SK-N-SH treated with all-trans-retinoic acid at 6 μM for 48 hours (cell line): ENCODE measurements at regions not wholly inside any gene's neighbourhood (a gene's known extent, or its start where the extent isn't known, plus 50 kb on each side); places are given as distances from the start of the nearest gene placed in this dataset.

Experiments used
- ATAC-seq: fragments of 200-7000 bp; cut with Tn5 transposase; 3 replicates; pipeline ENCODE4 v1.9.1; 2020; ENCODE audit warnings: mild to moderate bottlenecking, moderate library complexity
- ARNTL ChIP-seq: fragments of 450-650 bp; formaldehyde crosslinking; IDR thresholded peaks from 2 replicates; pipeline ENCODE4 v1.5.0; 2020; ENCODE audit warnings: low read depth, mild to moderate bottlenecking, moderate library complexity, borderline replicate concordance
- CREB5 ChIP-seq: fragments of 250-450 bp; sonication (Bioruptor Pico); IDR thresholded peaks from 2 replicates; pipeline ENCODE4 v1.5.1; 2020; ENCODE audit warnings: low read depth, mild to moderate bottlenecking, moderate library complexity
- CSDC2 ChIP-seq: fragments of 250-450 bp; sonication (Bioruptor Pico); IDR thresholded peaks from 2 replicates; pipeline ENCODE4 v1.5.0; 2020; ENCODE audit warnings: mild to moderate bottlenecking, moderate library complexity
- CSRNP3 ChIP-seq: fragments of 250-450 bp; sonication (Bioruptor Pico); IDR thresholded peaks from 2 replicates; pipeline ENCODE4 v1.5.1; 2021; ENCODE audit warnings: mild to moderate bottlenecking, moderate library complexity
- ESRRG ChIP-seq: fragments of 250-450 bp; sonication (Bioruptor Pico); IDR thresholded peaks from 2 replicates; pipeline ENCODE4 v1.6.1; 2021; ENCODE audit warnings: mild to moderate bottlenecking
- GLIS3 ChIP-seq: fragments of 250-450 bp; sonication (Bioruptor Pico); IDR thresholded peaks from 2 replicates; pipeline ENCODE4 v1.5.0; 2020; ENCODE audit warnings: mild to moderate bottlenecking, moderate library complexity
- ISL1 ChIP-seq: fragments of 250-450 bp; sonication (Bioruptor Pico); IDR thresholded peaks from 2 replicates; pipeline ENCODE4 v2.1.2; 2022; ENCODE audit warnings: mild to moderate bottlenecking, moderate library complexity
- RARB ChIP-seq: fragments of 250-450 bp; sonication (Bioruptor Pico); IDR thresholded peaks from 2 replicates; pipeline ENCODE4 v1.8.0; 2021; ENCODE audit warnings: mild to moderate bottlenecking, moderate library complexity
- SNAI2 ChIP-seq: fragments of 250-450 bp; sonication (Bioruptor Pico); IDR thresholded peaks from 2 replicates; pipeline ENCODE4 v1.5.0; 2020; ENCODE audit warnings: mild to moderate bottlenecking, moderate library complexity
- TOX ChIP-seq: fragments of 250-450 bp; sonication (Bioruptor Pico); IDR thresholded peaks from 2 replicates; pipeline ENCODE4 v1.8.0; 2021; ENCODE audit warnings: mild to moderate bottlenecking, moderate library complexity, borderline replicate concordance
- ZC3H10 ChIP-seq: fragments of 250-450 bp; sonication (Bioruptor Pico); IDR thresholded peaks from 2 replicates; pipeline ENCODE4 v1.5.1; 2021; ENCODE audit warnings: mild to moderate bottlenecking, moderate library complexity
- ZFP3 ChIP-seq: fragments of 250-450 bp; sonication (Bioruptor Pico); IDR thresholded peaks from 2 replicates; pipeline ENCODE4 v1.5.0; 2020; ENCODE audit warnings: mild to moderate bottlenecking, moderate library complexity
- ZFP30 ChIP-seq: fragments of 450-650 bp; formaldehyde crosslinking; IDR thresholded peaks from 2 replicates; pipeline ENCODE4 v1.5.0; 2022; ENCODE audit warnings: mild to moderate bottlenecking, moderate library complexity
- ZNF565 ChIP-seq: fragments of 450-650 bp; formaldehyde crosslinking; conservative IDR thresholded peaks from 2 replicates; pipeline ENCODE4 v1.5.0; 2020; ENCODE audit warnings: low read depth, mild to moderate bottlenecking, moderate library complexity
- ZNF70 ChIP-seq: fragments of 450-650 bp; formaldehyde crosslinking; IDR thresholded peaks from 2 replicates; pipeline ENCODE4 v1.5.0; 2020; ENCODE audit warnings: mild to moderate bottlenecking, moderate library complexity
- TF ChIP-seq, protein P1 (sequence below): fragments of 250-450 bp; sonication (Bioruptor Pico); IDR thresholded peaks from 2 replicates; pipeline ENCODE4 v1.8.0; 2021; ENCODE audit warnings: low read depth, mild to moderate bottlenecking, moderate library complexity, borderline replicate concordance
- TF ChIP-seq, protein P2 (sequence below): fragments of 250-450 bp; sonication (Bioruptor Pico); IDR thresholded peaks from 2 replicates; pipeline ENCODE4 v1.5.0; 2020; ENCODE audit warnings: mild to moderate bottlenecking, moderate library complexity
- TF ChIP-seq, protein P3 (sequence below): fragments of 250-450 bp; sonication (Bioruptor Pico); IDR thresholded peaks from 2 replicates; pipeline ENCODE4 v1.8.0; 2020; ENCODE audit warnings: mild to moderate bottlenecking, moderate library complexity, borderline replicate concordance

DNA sequence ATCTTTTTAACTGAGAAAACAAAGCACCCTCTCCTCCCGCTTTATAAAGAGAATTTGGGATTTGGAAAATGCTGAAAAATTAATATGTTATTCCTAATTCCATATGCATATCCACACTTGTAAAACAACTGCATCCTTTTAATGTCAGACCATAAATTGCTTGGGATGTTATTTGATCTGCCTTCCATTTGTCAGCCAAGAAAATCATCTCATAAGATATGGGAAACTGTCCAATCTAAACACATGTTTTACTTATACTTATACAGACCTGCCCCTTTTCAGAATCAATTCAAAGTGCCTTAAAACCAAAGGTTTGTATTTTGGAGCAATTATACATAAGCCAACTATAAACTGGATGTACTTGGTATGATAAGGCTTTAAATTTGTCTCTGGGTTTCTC lies 595.5 kb upstream of the PFKP start:
- TF ChIP-seq RARB = no peak
- TF ChIP-seq TOX (CRISPR knock-in tag) = no peak
- TF ChIP-seq CSRNP3 (CRISPR knock-in tag) = no peak
- TF ChIP-seq GLIS3 (CRISPR knock-in tag) = no peak
- TF ChIP-seq ARNTL (CRISPR knock-in tag) = no peak
- TF ChIP-seq, protein P1, sequence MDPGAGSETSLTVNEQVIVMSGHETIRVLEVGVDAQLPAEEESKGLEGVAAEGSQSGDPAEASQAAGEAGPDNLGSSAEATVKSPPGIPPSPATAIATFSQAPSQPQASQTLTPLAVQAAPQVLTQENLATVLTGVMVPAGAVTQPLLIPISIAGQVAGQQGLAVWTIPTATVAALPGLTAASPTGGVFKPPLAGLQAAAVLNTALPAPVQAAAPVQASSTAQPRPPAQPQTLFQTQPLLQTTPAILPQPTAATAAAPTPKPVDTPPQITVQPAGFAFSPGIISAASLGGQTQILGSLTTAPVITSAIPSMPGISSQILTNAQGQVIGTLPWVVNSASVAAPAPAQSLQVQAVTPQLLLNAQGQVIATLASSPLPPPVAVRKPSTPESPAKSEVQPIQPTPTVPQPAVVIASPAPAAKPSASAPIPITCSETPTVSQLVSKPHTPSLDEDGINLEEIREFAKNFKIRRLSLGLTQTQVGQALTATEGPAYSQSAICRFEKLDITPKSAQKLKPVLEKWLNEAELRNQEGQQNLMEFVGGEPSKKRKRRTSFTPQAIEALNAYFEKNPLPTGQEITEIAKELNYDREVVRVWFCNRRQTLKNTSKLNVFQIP = no peak
- TF ChIP-seq ZC3H10 = no peak
- TF ChIP-seq ZFP30 (CRISPR knock-in tag) = no peak
- no peak for TF ChIP-seq ISL1 (CRISPR knock-in tag)
- no peak for TF ChIP-seq SNAI2 (CRISPR knock-in tag)
- TF ChIP-seq ZFP3 (CRISPR knock-in tag) = no peak
- TF ChIP-seq, protein P2, sequence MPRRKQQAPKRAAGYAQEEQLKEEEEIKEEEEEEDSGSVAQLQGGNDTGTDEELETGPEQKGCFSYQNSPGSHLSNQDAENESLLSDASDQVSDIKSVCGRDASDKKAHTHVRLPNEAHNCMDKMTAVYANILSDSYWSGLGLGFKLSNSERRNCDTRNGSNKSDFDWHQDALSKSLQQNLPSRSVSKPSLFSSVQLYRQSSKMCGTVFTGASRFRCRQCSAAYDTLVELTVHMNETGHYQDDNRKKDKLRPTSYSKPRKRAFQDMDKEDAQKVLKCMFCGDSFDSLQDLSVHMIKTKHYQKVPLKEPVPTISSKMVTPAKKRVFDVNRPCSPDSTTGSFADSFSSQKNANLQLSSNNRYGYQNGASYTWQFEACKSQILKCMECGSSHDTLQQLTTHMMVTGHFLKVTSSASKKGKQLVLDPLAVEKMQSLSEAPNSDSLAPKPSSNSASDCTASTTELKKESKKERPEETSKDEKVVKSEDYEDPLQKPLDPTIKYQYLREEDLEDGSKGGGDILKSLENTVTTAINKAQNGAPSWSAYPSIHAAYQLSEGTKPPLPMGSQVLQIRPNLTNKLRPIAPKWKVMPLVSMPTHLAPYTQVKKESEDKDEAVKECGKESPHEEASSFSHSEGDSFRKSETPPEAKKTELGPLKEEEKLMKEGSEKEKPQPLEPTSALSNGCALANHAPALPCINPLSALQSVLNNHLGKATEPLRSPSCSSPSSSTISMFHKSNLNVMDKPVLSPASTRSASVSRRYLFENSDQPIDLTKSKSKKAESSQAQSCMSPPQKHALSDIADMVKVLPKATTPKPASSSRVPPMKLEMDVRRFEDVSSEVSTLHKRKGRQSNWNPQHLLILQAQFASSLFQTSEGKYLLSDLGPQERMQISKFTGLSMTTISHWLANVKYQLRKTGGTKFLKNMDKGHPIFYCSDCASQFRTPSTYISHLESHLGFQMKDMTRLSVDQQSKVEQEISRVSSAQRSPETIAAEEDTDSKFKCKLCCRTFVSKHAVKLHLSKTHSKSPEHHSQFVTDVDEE (CRISPR knock-in tag) = no peak
- TF ChIP-seq, protein P3, sequence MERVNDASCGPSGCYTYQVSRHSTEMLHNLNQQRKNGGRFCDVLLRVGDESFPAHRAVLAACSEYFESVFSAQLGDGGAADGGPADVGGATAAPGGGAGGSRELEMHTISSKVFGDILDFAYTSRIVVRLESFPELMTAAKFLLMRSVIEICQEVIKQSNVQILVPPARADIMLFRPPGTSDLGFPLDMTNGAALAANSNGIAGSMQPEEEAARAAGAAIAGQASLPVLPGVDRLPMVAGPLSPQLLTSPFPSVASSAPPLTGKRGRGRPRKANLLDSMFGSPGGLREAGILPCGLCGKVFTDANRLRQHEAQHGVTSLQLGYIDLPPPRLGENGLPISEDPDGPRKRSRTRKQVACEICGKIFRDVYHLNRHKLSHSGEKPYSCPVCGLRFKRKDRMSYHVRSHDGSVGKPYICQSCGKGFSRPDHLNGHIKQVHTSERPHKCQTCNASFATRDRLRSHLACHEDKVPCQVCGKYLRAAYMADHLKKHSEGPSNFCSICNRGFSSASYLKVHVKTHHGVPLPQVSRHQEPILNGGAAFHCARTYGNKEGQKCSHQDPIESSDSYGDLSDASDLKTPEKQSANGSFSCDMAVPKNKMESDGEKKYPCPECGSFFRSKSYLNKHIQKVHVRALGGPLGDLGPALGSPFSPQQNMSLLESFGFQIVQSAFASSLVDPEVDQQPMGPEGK = no peak
- no peak for ATAC-seq

- no peak for ATAC-seq
- TF ChIP-seq ARNTL (CRISPR knock-in tag) = no peak
- no peak for TF ChIP-seq CREB5
- TF ChIP-seq, protein P2 (CRISPR knock-in tag) = no peak
- no peak for TF ChIP-seq CSDC2
- no peak for TF ChIP-seq ZFP3 (CRISPR knock-in tag)
- no peak for TF ChIP-seq RARB
- no peak for TF ChIP-seq CSRNP3 (CRISPR knock-in tag)
- TF ChIP-seq, protein P1 = no peak
- no peak for TF ChIP-seq ZC3H10
- no peak for TF ChIP-seq ZNF70
- TF ChIP-seq ISL1 (CRISPR knock-in tag) = no peak
- TF ChIP-seq ZNF565 (CRISPR knock-in tag) = no peak
- TF ChIP-seq ESRRG (CRISPR knock-in tag) = no peak
- TF ChIP-seq SNAI2 (CRISPR knock-in tag) = no peak
- no peak for TF ChIP-seq ZFP30 (CRISPR knock-in tag)
- TF ChIP-seq GLIS3 (CRISPR knock-in tag) = no peak
Observed at GRCh38 chr10:2469802-2470201, 597.5 kb upstream of the PFKP start.
